ENCODE measurements at regions not wholly inside any gene's neighbourhood (a gene's known extent, or its start where the extent isn't known, plus 50 kb on each side); places are given as distances from the start of the nearest gene placed in this dataset.

DNA sequence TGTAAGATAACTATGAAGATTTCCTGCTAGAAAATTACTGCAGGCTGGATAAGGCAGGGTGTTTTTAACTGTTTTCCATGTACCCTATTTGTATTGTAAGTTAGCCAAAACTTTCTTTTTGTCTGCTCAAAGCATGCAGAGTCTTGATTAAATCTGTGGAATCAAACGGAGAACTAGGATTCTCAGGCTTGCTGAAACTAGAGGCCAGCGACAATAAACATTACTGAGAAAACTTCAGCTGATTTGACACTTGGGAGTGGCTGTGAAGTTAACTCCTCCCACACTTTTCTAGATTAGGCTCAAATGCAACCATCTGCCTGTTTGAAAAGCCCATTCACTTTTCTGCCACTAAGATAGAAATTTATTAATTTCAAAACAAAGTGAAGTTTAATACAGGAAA is 153.2 kb upstream of the FRMD4B start:
- H3K27ac ChIP-seq, result no peak overlapping the region
- Mint-ChIP-seq H3K4me3 (no peak overlapping the region), H3K4me1 (peaks cover 15% of the 10 kb centered on the region), H3K36me3 (no peaks in the 10 kb centered on the region), H3K27me3 (ENCODE audit: insufficient read depth, low read depth) (peaks cover 21% of the 10 kb centered on the region), H3K27ac (no peak overlapping the region), H3K9me3 (no peaks in the 10 kb centered on the region)
- no peak overlapping the region for H3K9ac ChIP-seq
- no peaks in the 10 kb centered on the region for H3K9me3 ChIP-seq (ENCODE audit: low read depth)
- no peak overlapping the region for H3K4me2 ChIP-seq
- H3K4me3 ChIP-seq, result no peak overlapping the region
- no peaks in the 10 kb centered on the region for H3K36me3 ChIP-seq
- peaks cover 11% of the 10 kb centered on the region for H4K20me1 ChIP-seq (ENCODE audit: low read depth)
- DNase-seq (ENCODE audit: low spot score), result no peak
- no peak overlapping the region for H2AFZ ChIP-seq (replicated peaks)
- TF ChIP-seq EZH2phosphoT487 (IDR thresholded peaks at IDR 0.05) (no peak), EZH2 (IDR thresholded peaks at IDR 0.05) (no peak)
- TF ChIP-seq, protein P1, sequence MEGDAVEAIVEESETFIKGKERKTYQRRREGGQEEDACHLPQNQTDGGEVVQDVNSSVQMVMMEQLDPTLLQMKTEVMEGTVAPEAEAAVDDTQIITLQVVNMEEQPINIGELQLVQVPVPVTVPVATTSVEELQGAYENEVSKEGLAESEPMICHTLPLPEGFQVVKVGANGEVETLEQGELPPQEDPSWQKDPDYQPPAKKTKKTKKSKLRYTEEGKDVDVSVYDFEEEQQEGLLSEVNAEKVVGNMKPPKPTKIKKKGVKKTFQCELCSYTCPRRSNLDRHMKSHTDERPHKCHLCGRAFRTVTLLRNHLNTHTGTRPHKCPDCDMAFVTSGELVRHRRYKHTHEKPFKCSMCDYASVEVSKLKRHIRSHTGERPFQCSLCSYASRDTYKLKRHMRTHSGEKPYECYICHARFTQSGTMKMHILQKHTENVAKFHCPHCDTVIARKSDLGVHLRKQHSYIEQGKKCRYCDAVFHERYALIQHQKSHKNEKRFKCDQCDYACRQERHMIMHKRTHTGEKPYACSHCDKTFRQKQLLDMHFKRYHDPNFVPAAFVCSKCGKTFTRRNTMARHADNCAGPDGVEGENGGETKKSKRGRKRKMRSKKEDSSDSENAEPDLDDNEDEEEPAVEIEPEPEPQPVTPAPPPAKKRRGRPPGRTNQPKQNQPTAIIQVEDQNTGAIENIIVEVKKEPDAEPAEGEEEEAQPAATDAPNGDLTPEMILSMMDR (IDR thresholded peaks at IDR 0.05), result no peak
- peaks cover 23% of the 10 kb centered on the region for H3K79me2 ChIP-seq (ENCODE audit: low read depth)
- peaks cover 19% of the 10 kb centered on the region for H3F3A ChIP-seq (ENCODE audit: low read depth)
- H3K27me3 ChIP-seq, result peaks cover 34% of the 10 kb centered on the region
- peaks cover 14% of the 10 kb centered on the region for H3K4me1 ChIP-seq

GRCh38 chr3:69538281-69538680 is 152.4 kb upstream of the FRMD4B start:
- peaks cover 22% of the 10 kb centered on the region for H3K4me1 Mint-ChIP-seq
- no peak for TF ChIP-seq EZH2phosphoT487 (IDR thresholded peaks at IDR 0.05)
- TF ChIP-seq, protein P1 (IDR thresholded peaks at IDR 0.05), result no peak
- no peak for TF ChIP-seq EZH2 (IDR thresholded peaks at IDR 0.05)
- peaks cover 26% of the 10 kb centered on the region for H3K27me3 ChIP-seq

GRCh38 chr3:69536306-69537020 is 150.6 kb upstream of the FRMD4B start:
- H3F3A ChIP-seq (ENCODE audit: low read depth), result peaks cover 6% of the 10 kb centered on the region
- H3K4me3 ChIP-seq, result no peak overlapping the region
- H2AFZ ChIP-seq (replicated peaks), result no peak overlapping the region
- Mint-ChIP-seq H3K36me3 (no peaks in the 10 kb centered on the region), H3K9me3 (no peaks in the 10 kb centered on the region), H3K27me3 (ENCODE audit: insufficient read depth, low read depth) (peaks cover 12% of the 10 kb centered on the region), H3K4me3 (no peak overlapping the region), H3K27ac (no peak overlapping the region), H3K4me1 (peaks cover 31% of the 10 kb centered on the region)
- peaks cover 14% of the 10 kb centered on the region for H3K4me1 ChIP-seq
- H3K27me3 ChIP-seq, result peaks cover 10% of the 10 kb centered on the region
- no peak overlapping the region for H3K27ac ChIP-seq
- H3K4me2 ChIP-seq, result no peak overlapping the region
- peaks cover 23% of the 10 kb centered on the region for H3K79me2 ChIP-seq (ENCODE audit: low read depth)
- TF ChIP-seq, protein P1 (IDR thresholded peaks at IDR 0.05), result no peak
- TF ChIP-seq EZH2phosphoT487 (IDR thresholded peaks at IDR 0.05) (no peak), EZH2 (IDR thresholded peaks at IDR 0.05) (no peak)
- DNase-seq (ENCODE audit: low spot score), result no peak
- no peaks in the 10 kb centered on the region for H3K36me3 ChIP-seq
- H3K9ac ChIP-seq, result no peak overlapping the region
- no peaks in the 10 kb centered on the region for H3K9me3 ChIP-seq (ENCODE audit: low read depth)
- peaks cover 23% of the 10 kb centered on the region for H4K20me1 ChIP-seq (ENCODE audit: low read depth)

More at GRCh38 chr3:69538281-69538680, 152.4 kb upstream of the FRMD4B start:
- H3K27ac Mint-ChIP-seq, result no peak overlapping the region
- Histone ChIP-seq H3K9me3 (ENCODE audit: low read depth) (no peaks in the 10 kb centered on the region), H3K79me2 (ENCODE audit: low read depth) (peaks cover 23% of the 10 kb centered on the region), H3F3A (ENCODE audit: low read depth) (peaks cover 18% of the 10 kb centered on the region), H3K9ac (no peak overlapping the region), H3K4me3 (no peak overlapping the region), H3K4me1 (peaks cover 13% of the 10 kb centered on the region), H3K36me3 (no peaks in the 10 kb centered on the region), H3K4me2 (no peak overlapping the region), H2AFZ (replicated peaks) (no peak overlapping the region), H3K27ac (no peak overlapping the region), H4K20me1 (ENCODE audit: low read depth) (peaks cover 11% of the 10 kb centered on the region)
- H3K27me3 Mint-ChIP-seq (ENCODE audit: insufficient read depth, low read depth), result peaks cover 15% of the 10 kb centered on the region
- no peak for DNase-seq (ENCODE audit: low spot score)
- H3K9me3 Mint-ChIP-seq, result no peaks in the 10 kb centered on the region
- no peaks in the 10 kb centered on the region for H3K36me3 Mint-ChIP-seq
- H3K4me3 Mint-ChIP-seq, result no peak overlapping the region

All from neural progenitor cell (in vitro differentiated cells).